GM12891 (cell line): ENCODE measurements at regions not wholly inside any gene's neighbourhood (a gene's known extent, or its start where the extent isn't known, plus 50 kb on each side); places are given as distances from the start of the nearest gene placed in this dataset.

Experiments used
- PAX5 ChIP-seq: IDR thresholded peaks from 2 replicates; pipeline ENCODE4 v1.6.1; 2011; ENCODE audit warnings: low read length, moderate library complexity, mild to moderate bottlenecking; ENCODE audit not compliant: insufficient read depth, severe bottlenecking
- POLR2A ChIP-seq: IDR thresholded peaks from 2 replicates; pipeline ENCODE4 v1.6.1; 2011; ENCODE audit warnings: low read depth, low read length, control low read depth
- POLR2AphosphoS5 ChIP-seq: IDR thresholded peaks from 2 replicates; pipeline ENCODE4 v1.6.1; 2011; ENCODE audit warnings: low read depth, low read length, control low read depth
- POU2F2 ChIP-seq: IDR thresholded peaks from 2 replicates; pipeline ENCODE4 v1.6.1; 2011; ENCODE audit warnings: low read depth, mild to moderate bottlenecking, control low read depth, low read length, moderate library complexity
- SPI1 ChIP-seq: IDR thresholded peaks from 2 replicates; pipeline ENCODE4 v1.6.1; 2011; ENCODE audit warnings: low read depth, low read length, control low read depth
- TAF1 ChIP-seq: IDR thresholded peaks from 2 replicates; pipeline ENCODE4 v1.6.1; 2011; ENCODE audit warnings: low read depth, low read length, control low read depth

DNA sequence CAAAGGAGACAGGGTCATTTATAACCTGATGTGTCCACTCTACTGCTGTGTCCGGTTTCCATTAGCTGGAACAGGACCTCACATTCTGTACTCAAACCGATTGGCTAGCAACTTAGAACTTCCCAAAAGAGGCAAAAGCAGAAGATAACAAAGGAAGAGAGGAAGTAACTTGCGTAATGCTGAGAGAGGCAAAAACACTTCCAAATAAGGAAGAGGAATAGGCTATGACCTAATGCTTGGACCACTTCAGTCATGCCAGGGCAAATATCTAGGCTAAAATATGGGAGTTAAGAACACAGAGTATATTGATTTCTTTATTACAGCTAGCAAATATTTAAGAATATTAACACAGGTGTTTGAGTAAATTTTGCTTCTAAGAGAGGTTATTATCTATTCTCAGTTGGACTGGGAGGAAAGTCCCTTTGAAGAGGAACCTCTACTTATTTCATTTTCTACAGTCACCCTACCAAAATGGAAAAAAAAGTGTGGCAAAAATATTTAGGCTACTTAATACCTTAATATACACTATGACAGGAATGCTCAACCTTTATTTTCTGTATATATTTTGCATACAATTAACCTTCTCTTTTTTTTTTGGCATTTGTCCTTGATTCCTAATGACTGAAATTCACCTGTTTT lies 499.8 kb upstream of the CHORDC1 start:
- TF ChIP-seq POLR2A (no peak), POLR2AphosphoS5 (no peak), TAF1 (no peak), PAX5 (no peak), POU2F2 (no peak), SPI1 (peak; percentile 34; the same call in 1 of the 2 replicates)
